GM23248 (cell line): ENCODE measurements at regions not wholly inside any gene's neighbourhood (a gene's known extent, or its start where the extent isn't known, plus 50 kb on each side); places are given as distances from the start of the nearest gene placed in this dataset.

Experiments used
- DNase-seq: peaks from one replicate; pipeline ENCODE4 v3.0.0-alpha.2; 2015
- H2AFZ ChIP-seq: fragments of 200-600 bp; sonication (generic); 2 replicates; pipeline ENCODE4 v1.6.1; 2016; ENCODE audit warnings: antibody characterized with exemption
- H3F3A ChIP-seq: fragments of 200-600 bp; sonication (generic); 2 replicates; pipeline ENCODE4 v1.6.1; 2016; ENCODE audit warnings: mild to moderate bottlenecking, antibody characterized with exemption, mixed run types; ENCODE audit not compliant: insufficient read depth
- H3K27ac ChIP-seq: fragments of 200-600 bp; sonication (generic); 2 replicates; pipeline ENCODE4 v1.5.1; 2016; ENCODE audit warnings: mild to moderate bottlenecking
- H3K27me3 ChIP-seq: fragments of 200-600 bp; sonication (generic); replicated peaks from 2 replicates; pipeline ENCODE4 v1.6.1; 2016; ENCODE audit warnings: mild to moderate bottlenecking; ENCODE audit not compliant: insufficient read depth
- H3K36me3 ChIP-seq: fragments of 200-600 bp; sonication (generic); 2 replicates; pipeline ENCODE4 v1.6.1; 2016; ENCODE audit warnings: low read depth, mild to moderate bottlenecking
- H3K4me1 ChIP-seq: fragments of 200-600 bp; sonication (generic); 2 replicates; pipeline ENCODE4 v1.6.1; 2016; ENCODE audit warnings: mild to moderate bottlenecking; ENCODE audit not compliant: insufficient read depth
- H3K4me2 ChIP-seq: fragments of 200-600 bp; sonication (generic); one replicate; pipeline ENCODE4 v1.6.1; 2016; ENCODE audit warnings: mild to moderate bottlenecking; ENCODE audit not compliant: unreplicated experiment
- H3K4me3 ChIP-seq: fragments of 200-600 bp; sonication (generic); 2 replicates; pipeline ENCODE4 v1.5.1; 2016; ENCODE audit warnings: mild to moderate bottlenecking
- H3K79me2 ChIP-seq: fragments of 200-600 bp; sonication (generic); 2 replicates; pipeline ENCODE4 v1.6.1; 2016; ENCODE audit warnings: mild to moderate bottlenecking; ENCODE audit not compliant: insufficient read depth
- H3K9ac ChIP-seq: fragments of 200-600 bp; sonication (generic); 2 replicates; pipeline ENCODE4 v1.6.1; 2016; ENCODE audit warnings: mild to moderate bottlenecking
- H3K9me2 ChIP-seq: fragments of 200-600 bp; sonication (generic); 2 replicates; pipeline ENCODE4 v1.6.1; 2016; ENCODE audit warnings: mixed run types, mild to moderate bottlenecking, moderate library complexity; ENCODE audit not compliant: insufficient read depth
- H3K9me3 ChIP-seq: fragments of 200-600 bp; sonication (generic); one replicate; pipeline ENCODE4 v1.6.1; 2017; ENCODE audit warnings: low read depth
- H4K20me1 ChIP-seq: fragments of 200-600 bp; sonication (generic); 2 replicates; pipeline ENCODE4 v1.6.0; 2016; ENCODE audit not compliant: insufficient read depth
- EZH2 ChIP-seq: fragments of 200-600 bp; sonication (generic); IDR thresholded peaks from 2 replicates; pipeline ENCODE4 v1.6.1; 2018; ENCODE audit warnings: antibody characterized with exemption, mild to moderate bottlenecking; ENCODE audit not compliant: insufficient read depth, poor library complexity, severe bottlenecking
- EZH2phosphoT487 ChIP-seq: fragments of 200-600 bp; sonication (generic); IDR thresholded peaks from 2 replicates; pipeline ENCODE4 v1.6.1; 2018; ENCODE audit warnings: antibody characterized with exemption, moderate library complexity, mild to moderate bottlenecking, low read depth; ENCODE audit not compliant: insufficient read depth
- WGBS, 2 experiments: methylation state at CpG; one replicate each; pipeline ENCODE4 v1.1.6; 2015 to 2017; ENCODE audit warnings: low lambda C conversion rate in 2 of 2, low coverage in 1 of 2; ENCODE audit errors: missing lambda C conversion rate in 2 of 2; 5-methylcytosine and 5-hydroxymethylcytosine counted together
- in situ Hi-C: fragments of 300-500 bp; cut with MboI; formaldehyde crosslinking; loops from 2 replicates; pipeline ENCODE4 v1.15.0; 2020

GRCh38 chr4:38585871-38586270, 78.1 kb upstream of the KLF3 start:
- no peaks in the 10 kb centered on the region for H3K4me1 ChIP-seq

GRCh38 chr4:38587106-38587505, 76.9 kb upstream of the KLF3 start:
- Histone ChIP-seq H3K4me3 (no peak overlapping the region), H3K27ac (no peak overlapping the region), H3K9me3 (no peaks in the 10 kb centered on the region), H3K9me2 (no peaks in the 10 kb centered on the region), H3K4me2 (no peak overlapping the region), H3K36me3 (no peaks in the 10 kb centered on the region), H3K9ac (no peak overlapping the region), H3K4me1 (no peaks in the 10 kb centered on the region), H4K20me1 (no peaks in the 10 kb centered on the region), H3K79me2 (no peaks in the 10 kb centered on the region), H2AFZ (no peak overlapping the region), H3F3A (peaks cover 12% of the 10 kb centered on the region; the same call in 1 of the 2 replicates), H3K27me3 (no peaks in the 10 kb centered on the region; the same call in 1 of the 2 replicates)
- no peak for DNase-seq
- no peak for TF ChIP-seq EZH2phosphoT487
- no peak for TF ChIP-seq EZH2
- in situ Hi-C loops = no loop called here

More at GRCh38 chr4:38585871-38586270, 78.1 kb upstream of the KLF3 start:
- Histone ChIP-seq H3K9me2 (no peaks in the 10 kb centered on the region), H4K20me1 (no peaks in the 10 kb centered on the region), H3K4me2 (no peak overlapping the region), H3K36me3 (no peaks in the 10 kb centered on the region), H3K27ac (no peak overlapping the region), H3K9ac (no peak overlapping the region), H3K4me3 (no peak overlapping the region), H3K79me2 (no peaks in the 10 kb centered on the region), H3K9me3 (no peaks in the 10 kb centered on the region), H2AFZ (no peak overlapping the region), H3F3A (0 out of 2 replicates have a peak, but pooled peaks cover 5% of the 10 kb centered on the region), H3K27me3 (peaks cover 5% of the 10 kb centered on the region; the same call in 1 of the 2 replicates)
- 95 to 98% methylated on average over 1 of the region's 1 CpG for WGBS, 2 experiments
- in situ Hi-C loops = no loop called here
- no peak for DNase-seq
- TF ChIP-seq EZH2 (no peak), EZH2phosphoT487 (no peak)

GRCh38 chr4:38590046-38590445, 74.0 kb upstream of the KLF3 start:
- Histone ChIP-seq H3K4me2 (no peak overlapping the region), H4K20me1 (no peaks in the 10 kb centered on the region), H3K4me1 (no peaks in the 10 kb centered on the region), H3K9me3 (no peaks in the 10 kb centered on the region), H3K36me3 (no peaks in the 10 kb centered on the region), H3K27ac (no peak overlapping the region), H3K27me3 (no peaks in the 10 kb centered on the region), H3K4me3 (no peak overlapping the region), H3F3A (peaks cover 6% of the 10 kb centered on the region; the same call in 1 of the 2 replicates), H3K9ac (no peak overlapping the region), H3K9me2 (no peaks in the 10 kb centered on the region), H2AFZ (no peak overlapping the region), H3K79me2 (no peaks in the 10 kb centered on the region)
- 7 to 19% methylated on average over 4 of the region's 4 CpGs for WGBS, 2 experiments
- in situ Hi-C loops = no loop called here
- peak; percentile 47 for DNase-seq
- TF ChIP-seq EZH2phosphoT487 = no peak
- no peak for TF ChIP-seq EZH2

GRCh38 chr4:38591617-38592337, 72.2 kb upstream of the KLF3 start:
- peak overlapping the region; percentile 25; the same call in 1 of the 2 replicates for H3K27ac ChIP-seq
- peak; percentile 67 for DNase-seq

More at GRCh38 chr4:38591617-38592337, 72.2 kb upstream of the KLF3 start:
- H3K79me2 ChIP-seq = no peaks in the 10 kb centered on the region
- no peaks in the 10 kb centered on the region for H3K36me3 ChIP-seq
- no peak overlapping the region for H3K4me2 ChIP-seq
- no peaks in the 10 kb centered on the region for H3K4me1 ChIP-seq
- no peak for TF ChIP-seq EZH2
- no peak for TF ChIP-seq EZH2phosphoT487
- H3K9me2 ChIP-seq = no peaks in the 10 kb centered on the region
- in situ Hi-C loops = no loop called here
- H3K9ac ChIP-seq = no peak overlapping the region
- 8 to 10% methylated on average over 10 of the region's 10 CpGs for WGBS, 2 experiments
- peaks cover 6% of the 10 kb centered on the region; the same call in 1 of the 2 replicates for H3F3A ChIP-seq
- H3K4me3 ChIP-seq = no peak overlapping the region
- H2AFZ ChIP-seq = no peak overlapping the region
- H3K9me3 ChIP-seq = no peaks in the 10 kb centered on the region
- H3K27me3 ChIP-seq = no peaks in the 10 kb centered on the region
- no peaks in the 10 kb centered on the region for H4K20me1 ChIP-seq
